PC-3 (cell line): ENCODE measurements at regions not wholly inside any gene's neighbourhood (a gene's known extent, or its start where the extent isn't known, plus 50 kb on each side); places are given as distances from the start of the nearest gene placed in this dataset.

ENCODE experiments used
- EZH2 ChIP-seq: fragments of 300-600 bp; sonication (generic); IDR thresholded peaks from one replicate; pipeline ENCODE4 v1.6.1; 2017; ENCODE audit warnings: antibody characterized with exemption, mild to moderate bottlenecking, low read length; ENCODE audit not compliant: unreplicated experiment
- EZH2phosphoT487 ChIP-seq: fragments of 300-600 bp; sonication (generic); IDR thresholded peaks from 2 replicates; pipeline ENCODE4 v1.6.1; 2018; ENCODE audit warnings: mild to moderate bottlenecking, antibody characterized with exemption, low read length, borderline replicate concordance
- TF ChIP-seq, protein P1 (sequence below): fragments of 300-600 bp; sonication (generic); conservative IDR thresholded peaks from 2 replicates; pipeline ENCODE4 v1.5.1; 2017; ENCODE audit warnings: antibody characterized with exemption, low read depth, mild to moderate bottlenecking, low read length

DNA sequence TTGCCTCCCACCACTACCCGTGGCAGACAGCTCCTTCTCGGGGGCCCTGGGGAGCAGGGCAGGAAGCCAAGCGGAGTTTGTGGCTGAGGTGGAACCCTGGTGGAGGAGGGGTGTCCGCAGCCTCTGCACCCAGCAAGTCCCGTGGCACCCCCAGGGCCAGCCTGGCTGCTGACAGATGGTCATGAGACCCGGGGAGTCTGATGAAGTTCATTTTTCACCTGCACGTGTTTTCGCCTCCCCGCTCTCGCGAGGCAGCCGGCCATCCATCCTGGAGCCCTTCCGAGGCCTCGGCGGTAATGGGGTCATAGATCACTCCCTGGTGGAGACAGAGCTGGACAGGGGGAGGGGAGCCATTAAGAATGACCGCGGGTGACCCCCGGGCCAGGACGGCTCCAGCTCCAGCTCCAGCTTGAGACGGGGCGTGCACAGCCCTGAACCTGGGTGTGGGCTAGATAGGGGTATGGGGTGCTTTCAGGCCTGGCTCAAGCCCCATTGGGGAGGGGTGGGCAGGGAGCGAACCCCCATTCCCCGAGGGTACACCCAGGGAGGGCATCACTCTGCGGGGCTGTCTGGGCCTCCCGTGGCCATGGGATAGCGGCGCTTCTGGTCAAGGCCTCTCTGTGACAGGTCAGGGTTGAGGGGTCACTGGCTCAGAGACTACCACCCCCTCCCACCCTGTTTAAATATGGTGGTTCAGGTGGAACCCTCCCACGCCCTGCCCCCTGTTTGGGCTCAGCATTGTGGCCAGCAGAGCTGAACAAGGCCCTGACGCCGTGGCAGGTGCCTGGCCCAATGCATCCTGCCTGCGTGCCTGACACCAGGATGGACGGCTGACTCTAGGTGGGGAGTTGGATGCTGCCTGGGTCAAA is 227.4 kb upstream of the GSE1 start:
- TF ChIP-seq EZH2 (no peak), EZH2phosphoT487 (no peak)
- TF ChIP-seq, protein P1, sequence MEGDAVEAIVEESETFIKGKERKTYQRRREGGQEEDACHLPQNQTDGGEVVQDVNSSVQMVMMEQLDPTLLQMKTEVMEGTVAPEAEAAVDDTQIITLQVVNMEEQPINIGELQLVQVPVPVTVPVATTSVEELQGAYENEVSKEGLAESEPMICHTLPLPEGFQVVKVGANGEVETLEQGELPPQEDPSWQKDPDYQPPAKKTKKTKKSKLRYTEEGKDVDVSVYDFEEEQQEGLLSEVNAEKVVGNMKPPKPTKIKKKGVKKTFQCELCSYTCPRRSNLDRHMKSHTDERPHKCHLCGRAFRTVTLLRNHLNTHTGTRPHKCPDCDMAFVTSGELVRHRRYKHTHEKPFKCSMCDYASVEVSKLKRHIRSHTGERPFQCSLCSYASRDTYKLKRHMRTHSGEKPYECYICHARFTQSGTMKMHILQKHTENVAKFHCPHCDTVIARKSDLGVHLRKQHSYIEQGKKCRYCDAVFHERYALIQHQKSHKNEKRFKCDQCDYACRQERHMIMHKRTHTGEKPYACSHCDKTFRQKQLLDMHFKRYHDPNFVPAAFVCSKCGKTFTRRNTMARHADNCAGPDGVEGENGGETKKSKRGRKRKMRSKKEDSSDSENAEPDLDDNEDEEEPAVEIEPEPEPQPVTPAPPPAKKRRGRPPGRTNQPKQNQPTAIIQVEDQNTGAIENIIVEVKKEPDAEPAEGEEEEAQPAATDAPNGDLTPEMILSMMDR, result no peak
